B cell (primary cell): ENCODE measurements at regions not wholly inside any gene's neighbourhood (a gene's known extent, or its start where the extent isn't known, plus 50 kb on each side); places are given as distances from the start of the nearest gene placed in this dataset.

Experiments used
- ATAC-seq: fragments of 200-7000 bp; cut with Tn5 transposase; one replicate; pipeline ENCODE4 v1.10.0; 2021; ENCODE audit warnings: low read depth, mild to moderate bottlenecking, moderate number of reproducible peaks, moderate library complexity
- CTCF ChIA-PET: fragments of 350-600 bp; sonication (Branson Sonifier 250); formaldehyde crosslinking; loops from one replicate; lab custom pipeline; 2021; ENCODE audit warnings: antibody characterized with exemption, inconsistent platforms; lab: Charles Lee
- POLR2A ChIA-PET: fragments of 350-600 bp; sonication (Branson Sonifier 250); formaldehyde crosslinking; loops from one replicate; lab custom pipeline; 2021; ENCODE audit warnings: antibody characterized with exemption; lab: Charles Lee
- DNase-seq: peaks from one replicate; pipeline ENCODE4 v3.0.0; 2013
- H2AFZ ChIP-seq: 2 replicates; pipeline ENCODE4 v1.6.1; 2012; ENCODE audit warnings: mild to moderate bottlenecking, low read depth, low read length; ENCODE audit not compliant: insufficient read depth, poor library complexity, severe bottlenecking
- H3K27ac ChIP-seq, 2 donors: 1 replicate in 1 of 2; 2 replicates in 1 of 2; pipeline ENCODE4 v1.5.1; 2012 to 2013; ENCODE audit warnings: low read length in 2 of 2, mild to moderate bottlenecking in 2 of 2, moderate library complexity in 1 of 2
- H3K27me3 ChIP-seq, 4 experiments: fragments of 200-600 bp in 1 of 4; sonication (generic) in 1 of 4; replicated peaks in 1 of 4; 1 replicate in 2 of 4; 2 replicates in 2 of 4; pipeline versions ENCODE4 v1.6.1 to v1.7.0; 2013 to 2016; ENCODE audit warnings: low read length in 3 of 4, mild to moderate bottlenecking in 2 of 4, mixed read lengths in 1 of 4, moderate library complexity in 1 of 4; ENCODE audit not compliant: insufficient read depth in 4 of 4, control insufficient read depth in 3 of 4; ENCODE audit errors: control extremely low read depth in 1 of 4
- H3K36me3 ChIP-seq, 2 experiments: replicated peaks in 1 of 2; 1 replicate in 1 of 2; 2 replicates in 1 of 2; pipeline versions ENCODE4 v1.6.1 to v1.7.1; 2013; ENCODE audit warnings: low read length in 1 of 2; ENCODE audit not compliant: insufficient read depth in 2 of 2, control insufficient read depth in 1 of 2; ENCODE audit errors: control extremely low read depth in 1 of 2, extremely low read depth in 1 of 2
- H3K4me1 ChIP-seq, 2 donors: fragments of 200-600 bp in 1 of 2; sonication (generic) in 1 of 2; 1 replicate in 1 of 2; 2 replicates in 1 of 2; pipeline versions ENCODE4 v1.5.1 to v1.6.1; 2013 to 2017; ENCODE audit warnings: low read length in 2 of 2; ENCODE audit not compliant: control insufficient read depth in 2 of 2, insufficient read depth in 2 of 2
- H3K4me2 ChIP-seq: replicated peaks from 2 replicates; pipeline ENCODE3; 2012; ENCODE audit warnings: mild to moderate bottlenecking, low read depth, low read length; ENCODE audit not compliant: poor library complexity, severe bottlenecking
- H3K4me3 ChIP-seq, 5 experiments: fragments of 200-600 bp in 1 of 5; sonication (generic) in 1 of 5; 1 replicate in 3 of 5; 2 replicates in 2 of 5; pipeline versions ENCODE4 v1.5.1 to v1.7.0; 2011 to 2016; ENCODE audit warnings: low read length in 4 of 5, mild to moderate bottlenecking in 4 of 5, low read depth in 2 of 5, control low read depth in 1 of 5, moderate library complexity in 1 of 5; ENCODE audit not compliant: insufficient read depth in 1 of 5; ENCODE audit errors: control extremely low read depth in 1 of 5, extremely low read depth in 1 of 5
- H3K79me2 ChIP-seq: fragments of 200-600 bp; sonication (generic); one replicate; pipeline ENCODE4 v1.6.0; 2016; ENCODE audit warnings: low read length; ENCODE audit not compliant: control insufficient read depth, insufficient read depth
- H3K9ac ChIP-seq: fragments of 200-600 bp; sonication (generic); 2 replicates; pipeline ENCODE4 v1.6.1; 2017; ENCODE audit warnings: mild to moderate bottlenecking, low read length, moderate library complexity
- H3K9me3 ChIP-seq, 3 donors: one replicate each; pipeline versions ENCODE4 v1.6.1 to v1.7.1; 2013; ENCODE audit warnings: low read length in 2 of 3; ENCODE audit not compliant: control insufficient read depth in 2 of 3, insufficient read depth in 1 of 3; ENCODE audit errors: control extremely low read depth in 1 of 3
- H4K20me1 ChIP-seq: 2 replicates; pipeline ENCODE4 v1.6.0; 2012; ENCODE audit warnings: mild to moderate bottlenecking, low read length; ENCODE audit not compliant: insufficient read depth, control insufficient read depth, poor library complexity, severe bottlenecking
- H3K27ac Mint-ChIP-seq: one replicate; pipeline ENCODE4 v1.8.0; 2021; ENCODE audit warnings: mixed read lengths
- H3K27me3 Mint-ChIP-seq: one replicate; pipeline ENCODE4 v1.8.0; 2021; ENCODE audit warnings: mixed read lengths
- H3K4me1 Mint-ChIP-seq: one replicate; pipeline ENCODE4 v1.8.0; 2021; ENCODE audit warnings: mixed read lengths
- H3K4me3 Mint-ChIP-seq: one replicate; pipeline ENCODE4 v1.8.0; 2021; ENCODE audit warnings: mixed read lengths
- H3K9me3 Mint-ChIP-seq: one replicate; pipeline ENCODE4 v1.8.0; 2022; ENCODE audit warnings: mixed read lengths; ENCODE audit not compliant: insufficient read depth
- EZH2 ChIP-seq: IDR thresholded peaks from 2 replicates; pipeline ENCODE4 v1.6.1; 2012; ENCODE audit warnings: borderline replicate concordance, low read depth, mild to moderate bottlenecking, moderate library complexity, low read length; ENCODE audit not compliant: insufficient read depth, poor library complexity, severe bottlenecking
- WGBS: methylation state at CpG from one replicate; pipeline ENCODE4 v1.1.5; 2013; ENCODE audit warnings: missing lambda C conversion rate; ENCODE audit not compliant: insufficient coverage; 5-methylcytosine and 5-hydroxymethylcytosine counted together
- intact Hi-C: fragments of 100-400 bp; cut with micrococcal nuclease; formaldehyde crosslinking; loops from one replicate; pipeline ENCODE4 v1.10.0; 2022
- TF ChIP-seq, protein P1 (sequence below): fragments of 200-600 bp; IDR thresholded peaks from one replicate; pipeline ENCODE4 v1.8.0; 2022; ENCODE audit warnings: antibody characterized with exemption, mild to moderate bottlenecking

DNA sequence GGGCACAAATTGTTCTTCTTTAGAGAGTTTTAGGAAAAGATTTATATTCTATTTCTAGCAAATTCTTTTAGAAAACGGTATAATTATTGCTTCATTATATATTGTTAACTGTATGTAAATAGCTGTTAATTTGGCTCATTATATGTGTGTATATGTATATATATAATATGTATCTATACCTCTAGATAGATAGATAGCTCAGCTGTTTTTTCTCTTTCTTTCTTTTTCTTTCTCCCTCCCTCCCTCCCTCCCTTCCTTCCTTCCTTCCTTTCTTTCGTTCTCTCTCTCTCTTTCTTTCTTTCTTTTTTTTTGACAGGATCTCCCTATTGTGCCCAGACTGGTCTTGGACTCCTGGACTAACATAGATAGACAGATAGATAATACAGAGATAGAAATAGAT lies 1538.8 kb downstream of the PCDH7 start:
- Histone ChIP-seq H2AFZ (no peak overlapping the region), H3K36me3 (no peaks in the 10 kb centered on the region), H3K9me3 (peaks cover 0 to 3% (median 0%) of the 10 kb centered on the region in 3 donors), H3K9ac (no peak overlapping the region), H3K27ac (no peak overlapping the region), H3K79me2 (no peaks in the 10 kb centered on the region), H4K20me1 (no peaks in the 10 kb centered on the region), H3K4me1 (no peaks in the 10 kb centered on the region), H3K4me3 (no peak overlapping the region), H3K27me3 (no peaks in the 10 kb centered on the region), H3K4me2 (no peak overlapping the region)
- POLR2A ChIA-PET: no interaction called here
- H3K4me1 Mint-ChIP-seq: no peaks in the 10 kb centered on the region
- CTCF ChIA-PET: no interaction called here
- no peak overlapping the region for H3K27ac Mint-ChIP-seq
- H3K9me3 Mint-ChIP-seq: peaks cover 7% of the 10 kb centered on the region
- H3K27me3 Mint-ChIP-seq: no peaks in the 10 kb centered on the region
- intact Hi-C loops: no loop called here
- WGBS: no CpG with 5 or more reads among the region's 2 CpGs
- ATAC-seq (no peak), DNase-seq (no peak)
- no peak for TF ChIP-seq EZH2
- TF ChIP-seq, protein P1, sequence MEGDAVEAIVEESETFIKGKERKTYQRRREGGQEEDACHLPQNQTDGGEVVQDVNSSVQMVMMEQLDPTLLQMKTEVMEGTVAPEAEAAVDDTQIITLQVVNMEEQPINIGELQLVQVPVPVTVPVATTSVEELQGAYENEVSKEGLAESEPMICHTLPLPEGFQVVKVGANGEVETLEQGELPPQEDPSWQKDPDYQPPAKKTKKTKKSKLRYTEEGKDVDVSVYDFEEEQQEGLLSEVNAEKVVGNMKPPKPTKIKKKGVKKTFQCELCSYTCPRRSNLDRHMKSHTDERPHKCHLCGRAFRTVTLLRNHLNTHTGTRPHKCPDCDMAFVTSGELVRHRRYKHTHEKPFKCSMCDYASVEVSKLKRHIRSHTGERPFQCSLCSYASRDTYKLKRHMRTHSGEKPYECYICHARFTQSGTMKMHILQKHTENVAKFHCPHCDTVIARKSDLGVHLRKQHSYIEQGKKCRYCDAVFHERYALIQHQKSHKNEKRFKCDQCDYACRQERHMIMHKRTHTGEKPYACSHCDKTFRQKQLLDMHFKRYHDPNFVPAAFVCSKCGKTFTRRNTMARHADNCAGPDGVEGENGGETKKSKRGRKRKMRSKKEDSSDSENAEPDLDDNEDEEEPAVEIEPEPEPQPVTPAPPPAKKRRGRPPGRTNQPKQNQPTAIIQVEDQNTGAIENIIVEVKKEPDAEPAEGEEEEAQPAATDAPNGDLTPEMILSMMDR: no peak
- no peak overlapping the region for H3K4me3 Mint-ChIP-seq

DNA sequence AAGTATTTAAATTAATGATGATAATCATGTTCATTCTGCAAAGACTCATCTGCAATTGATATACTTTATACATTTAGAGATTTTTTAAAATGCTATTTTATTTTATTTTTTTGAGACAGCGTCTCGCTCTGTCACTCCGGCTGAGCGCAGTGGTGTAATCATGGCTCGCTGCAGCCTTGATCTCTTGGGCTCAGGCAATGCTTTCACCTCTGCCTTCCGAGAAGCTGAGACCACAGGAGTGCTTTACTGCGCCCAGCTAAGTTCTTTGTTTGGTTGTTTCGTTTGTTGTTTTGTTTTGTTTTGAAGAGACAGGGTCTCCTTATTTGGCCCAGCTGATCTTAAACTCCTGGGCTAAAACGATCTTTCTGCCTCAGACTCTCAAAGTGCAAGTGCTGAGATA lies 1541.0 kb downstream of the PCDH7 start:
- Mint-ChIP-seq H3K4me3 (no peak overlapping the region), H3K27ac (no peak overlapping the region), H3K27me3 (no peaks in the 10 kb centered on the region), H3K9me3 (peaks cover 4% of the 10 kb centered on the region), H3K4me1 (no peaks in the 10 kb centered on the region)
- Histone ChIP-seq H3K27me3 (no peaks in the 10 kb centered on the region), H3K9me3 (peaks cover 0 to 3% (median 0%) of the 10 kb centered on the region in 3 donors), H3K79me2 (no peaks in the 10 kb centered on the region), H4K20me1 (no peaks in the 10 kb centered on the region), H3K27ac (no peak overlapping the region), H3K4me2 (no peak overlapping the region), H3K9ac (no peak overlapping the region), H3K36me3 (no peaks in the 10 kb centered on the region), H3K4me3 (no peak overlapping the region), H2AFZ (no peak overlapping the region), H3K4me1 (no peaks in the 10 kb centered on the region)
- TF ChIP-seq EZH2: no peak
- TF ChIP-seq, protein P1: no peak
- POLR2A ChIA-PET: no interaction called here
- CTCF ChIA-PET: no interaction called here
- no peak for DNase-seq
- WGBS: 83% methylated on average over 8 of the region's 9 CpGs
- intact Hi-C loops: no loop called here
- ATAC-seq: no peak
